Thymus (tissue), 11 donors: ENCODE measurements at regions not wholly inside any gene's neighbourhood (a gene's known extent, or its start where the extent isn't known, plus 50 kb on each side); places are given as distances from the start of the nearest gene placed in this dataset.

Experiments used
- DNase-seq, 9 donors: peaks; one replicate each; pipeline ENCODE4 v3.0.0-alpha.2; 2013; ENCODE audit warnings: low spot score in 9 of 9, low read depth in 6 of 9, missing footprints in 1 of 9
- H3K27ac ChIP-seq, 2 donors: one replicate each; pipeline ENCODE4 v1.5.1; 2013; ENCODE audit warnings: control low read depth in 1 of 2, low read depth in 1 of 2, low read length in 1 of 2, mild to moderate bottlenecking in 1 of 2, moderate library complexity in 1 of 2
- H3K27me3 ChIP-seq, 2 donors: one replicate each; pipeline ENCODE4 v1.5.1; 2013; ENCODE audit warnings: low read length in 1 of 2; ENCODE audit not compliant: control insufficient read depth in 2 of 2, insufficient read depth in 1 of 2
- H3K36me3 ChIP-seq, 2 donors: one replicate each; pipeline ENCODE4 v1.5.1; 2013; ENCODE audit warnings: low read length in 1 of 2, mild to moderate bottlenecking in 1 of 2, moderate library complexity in 1 of 2; ENCODE audit not compliant: control insufficient read depth in 2 of 2, insufficient read depth in 2 of 2
- H3K4me1 ChIP-seq, 2 donors: one replicate each; pipeline ENCODE4 v1.5.1; 2013; ENCODE audit warnings: low read length in 2 of 2; ENCODE audit not compliant: control insufficient read depth in 2 of 2, insufficient read depth in 2 of 2
- H3K4me3 ChIP-seq, 2 donors: one replicate each; pipeline ENCODE4 v1.5.1; 2013; ENCODE audit warnings: low read length in 2 of 2, control low read depth in 1 of 2, mild to moderate bottlenecking in 1 of 2
- H3K9me3 ChIP-seq, 2 donors: one replicate each; pipeline ENCODE4 v1.5.1; 2013; ENCODE audit warnings: low read length in 1 of 2, mild to moderate bottlenecking in 1 of 2; ENCODE audit not compliant: control insufficient read depth in 2 of 2, insufficient read depth in 1 of 2
- WGBS: extraction: QIAGEN DNeasy Blood & Tissue Kit; methylation state at CpG from one replicate; pipeline ENCODE4 v1.1.7; 2013; 5-methylcytosine and 5-hydroxymethylcytosine counted together
- donor health status: healthy.

GRCh38 chr2:234671231-234671630 is 174.3 kb upstream of the ARL4C start:
- Histone ChIP-seq H3K27ac (no peak overlapping the region), H3K9me3 (no peaks in the 10 kb centered on the region), H3K4me3 (no peak overlapping the region), H3K36me3 (no peaks in the 10 kb centered on the region), H3K27me3 (no peaks in the 10 kb centered on the region), H3K4me1 (no peaks in the 10 kb centered on the region)
- WGBS: 90% methylated on average over 3 of the region's 3 CpGs
- DNase-seq: no peak

- Histone ChIP-seq H3K4me3 (no peak overlapping the region), H3K36me3 (no peaks in the 10 kb centered on the region), H3K27ac (no peak overlapping the region), H3K4me1 (no peaks in the 10 kb centered on the region), H3K27me3 (no peaks in the 10 kb centered on the region), H3K9me3 (no peaks in the 10 kb centered on the region)
- DNase-seq: no peak
- WGBS: 96% methylated on average over 7 of the region's 7 CpGs
These were observed 173.9 kb upstream of the ARL4C start for GRCh38 chr2:234670806-234671205.

GRCh38 chr2:234670052-234670451 is 173.2 kb upstream of the ARL4C start:
- no peak overlapping the region for H3K4me3 ChIP-seq
- H3K27ac ChIP-seq: no peak overlapping the region
- no peaks in the 10 kb centered on the region for H3K4me1 ChIP-seq
- H3K36me3 ChIP-seq: no peaks in the 10 kb centered on the region
- 97% methylated on average over 3 of the region's 3 CpGs for WGBS
- no peaks in the 10 kb centered on the region for H3K27me3 ChIP-seq
- no peaks in the 10 kb centered on the region for H3K9me3 ChIP-seq
- no peak for DNase-seq

- no peaks in the 10 kb centered on the region for H3K36me3 ChIP-seq
- no peaks in the 10 kb centered on the region for H3K27me3 ChIP-seq
- no peaks in the 10 kb centered on the region for H3K4me1 ChIP-seq
- no peak overlapping the region for H3K27ac ChIP-seq
- DNase-seq: no peak
- peaks cover 0 to under 1% of the 10 kb centered on the region in 2 donors for H3K9me3 ChIP-seq
- H3K4me3 ChIP-seq: no peak overlapping the region
- WGBS: over 99% methylated on average over 2 of the region's 2 CpGs
These were observed 172.7 kb upstream of the ARL4C start for GRCh38 chr2:234669621-234670020.

- no peak overlapping the region for H3K27ac ChIP-seq
- no peak for DNase-seq
- peaks cover 0 to 4% of the 10 kb centered on the region in 2 donors for H3K9me3 ChIP-seq
- no peaks in the 10 kb centered on the region for H3K27me3 ChIP-seq
- no peak overlapping the region for H3K4me3 ChIP-seq
- no peaks in the 10 kb centered on the region for H3K36me3 ChIP-seq
- 97% methylated on average over 2 of the region's 2 CpGs for WGBS
- no peaks in the 10 kb centered on the region for H3K4me1 ChIP-seq
These were observed 172.1 kb upstream of the ARL4C start for GRCh38 chr2:234669001-234669400.

- no peaks in the 10 kb centered on the region for H3K4me1 ChIP-seq
- H3K9me3 ChIP-seq: peaks cover 0 to 4% of the 10 kb centered on the region in 2 donors
- no peaks in the 10 kb centered on the region for H3K36me3 ChIP-seq
- no peak overlapping the region for H3K4me3 ChIP-seq
- H3K27ac ChIP-seq: no peak overlapping the region
- 99% methylated on average over 3 of the region's 3 CpGs for WGBS
- no peaks in the 10 kb centered on the region for H3K27me3 ChIP-seq
- DNase-seq: no peak
These were observed 170.0 kb upstream of the ARL4C start for GRCh38 chr2:234666911-234667310.

- no peak overlapping the region for H3K27ac ChIP-seq
- no peak for DNase-seq
- no peaks in the 10 kb centered on the region for H3K27me3 ChIP-seq
- peaks cover 0 to 4% of the 10 kb centered on the region in 2 donors for H3K9me3 ChIP-seq
- H3K36me3 ChIP-seq: no peaks in the 10 kb centered on the region
- 100% methylated on average over 1 of the region's 1 CpG for WGBS
- no peaks in the 10 kb centered on the region for H3K4me1 ChIP-seq
- H3K4me3 ChIP-seq: no peak overlapping the region
These were observed 168.4 kb upstream of the ARL4C start for GRCh38 chr2:234665304-234665703.

- Histone ChIP-seq H3K4me1 (no peaks in the 10 kb centered on the region), H3K4me3 (no peak overlapping the region), H3K27ac (no peak overlapping the region), H3K36me3 (no peaks in the 10 kb centered on the region), H3K27me3 (no peaks in the 10 kb centered on the region), H3K9me3 (peaks cover 0 to 4% of the 10 kb centered on the region in 2 donors)
- 48% methylated on average over 2 of the region's 2 CpGs for WGBS
- no peak for DNase-seq
These were observed 165.0 kb upstream of the ARL4C start for GRCh38 chr2:234661849-234662248.

GRCh38 chr2:234661175-234661574 is 164.3 kb upstream of the ARL4C start:
- 97% methylated on average over 3 of the region's 3 CpGs for WGBS
- no peaks in the 10 kb centered on the region for H3K27me3 ChIP-seq
- peaks cover 0 to 4% of the 10 kb centered on the region in 2 donors for H3K9me3 ChIP-seq
- H3K36me3 ChIP-seq: no peaks in the 10 kb centered on the region
- DNase-seq: no peak
- no peaks in the 10 kb centered on the region for H3K4me1 ChIP-seq
- H3K27ac ChIP-seq: no peak overlapping the region
- H3K4me3 ChIP-seq: no peak overlapping the region

- no peaks in the 10 kb centered on the region for H3K27me3 ChIP-seq
- no peaks in the 10 kb centered on the region for H3K4me1 ChIP-seq
- no peak overlapping the region for H3K27ac ChIP-seq
- no peaks in the 10 kb centered on the region for H3K9me3 ChIP-seq
- H3K4me3 ChIP-seq: no peak overlapping the region
- DNase-seq: no peak
- WGBS: 98% methylated on average over 2 of the region's 2 CpGs
- no peaks in the 10 kb centered on the region for H3K36me3 ChIP-seq
These were observed 158.8 kb upstream of the ARL4C start for GRCh38 chr2:234655706-234656105.
